Spinal cord (tissue), 9 donors: ENCODE measurements at regions not wholly inside any gene's neighbourhood (a gene's known extent, or its start where the extent isn't known, plus 50 kb on each side); places are given as distances from the start of the nearest gene placed in this dataset.

Experiments
- DNase-seq, 6 donors: peaks; one replicate each; pipeline versions ENCODE4 v3.0.0 to v3.0.0-alpha.2; 2013 to 2015; ENCODE audit warnings: low spot score in 6 of 6, low read depth in 4 of 6
- H3K27ac ChIP-seq: one replicate; pipeline ENCODE4 v1.5.1; 2013; ENCODE audit warnings: low read depth, low read length, control low read depth
- H3K27me3 ChIP-seq: one replicate; pipeline ENCODE4 v1.6.1; 2013; ENCODE audit warnings: low read length; ENCODE audit not compliant: control insufficient read depth, insufficient read depth
- H3K36me3 ChIP-seq: one replicate; pipeline ENCODE4 v1.6.1; 2013; ENCODE audit warnings: low read length; ENCODE audit not compliant: control insufficient read depth, insufficient read depth
- H3K4me1 ChIP-seq: one replicate; pipeline ENCODE4 v1.6.1; 2013; ENCODE audit warnings: low read length; ENCODE audit not compliant: control insufficient read depth, insufficient read depth
- H3K4me3 ChIP-seq: one replicate; pipeline ENCODE4 v1.5.1; 2013; ENCODE audit warnings: low read depth, low read length, control low read depth
- H3K9me3 ChIP-seq: one replicate; pipeline ENCODE4 v1.6.1; 2013; ENCODE audit warnings: low read length; ENCODE audit not compliant: control insufficient read depth, insufficient read depth
- WGBS: methylation state at CpG from one replicate; pipeline ENCODE4 v1.1.5; 2013; ENCODE audit warnings: missing lambda C conversion rate; ENCODE audit not compliant: insufficient coverage; 5-methylcytosine and 5-hydroxymethylcytosine counted together
- donor health status: healthy.

GRCh38 chr14:71636076-71636475, 296.2 kb upstream of the RGS6 start:
- no peak overlapping the region for H3K4me3 ChIP-seq
- H3K27ac ChIP-seq: no peak overlapping the region
- H3K27me3 ChIP-seq: no peaks in the 10 kb centered on the region
- no peaks in the 10 kb centered on the region for H3K4me1 ChIP-seq
- H3K9me3 ChIP-seq: no peaks in the 10 kb centered on the region
- no peaks in the 10 kb centered on the region for H3K36me3 ChIP-seq
- no peak for DNase-seq

GRCh38 chr14:71636820-71637471, 295.3 kb upstream of the RGS6 start:
- Histone ChIP-seq H3K27me3 (no peaks in the 10 kb centered on the region), H3K4me3 (no peak overlapping the region), H3K4me1 (no peaks in the 10 kb centered on the region), H3K36me3 (no peaks in the 10 kb centered on the region), H3K9me3 (peaks cover 2% of the 10 kb centered on the region), H3K27ac (no peak overlapping the region)
- 100% methylated on average over 4 of the region's 14 CpGs for WGBS
- DNase-seq: no peak

GRCh38 chr14:71638523-71639196, 293.6 kb upstream of the RGS6 start:
- peaks cover 2% of the 10 kb centered on the region for H3K9me3 ChIP-seq
- H3K27ac ChIP-seq: no peak overlapping the region
- no peak for DNase-seq
- WGBS: 93% methylated on average over 2 of the region's 3 CpGs
- no peaks in the 10 kb centered on the region for H3K36me3 ChIP-seq
- H3K27me3 ChIP-seq: no peaks in the 10 kb centered on the region
- H3K4me3 ChIP-seq: no peak overlapping the region
- no peaks in the 10 kb centered on the region for H3K4me1 ChIP-seq

- no peak overlapping the region for H3K27ac ChIP-seq
- no peaks in the 10 kb centered on the region for H3K36me3 ChIP-seq
- H3K9me3 ChIP-seq: peaks cover 3% of the 10 kb centered on the region
- H3K27me3 ChIP-seq: no peaks in the 10 kb centered on the region
- WGBS: no CpG with 5 or more reads among the region's 1 CpG
- H3K4me3 ChIP-seq: no peak overlapping the region
- no peak for DNase-seq
- H3K4me1 ChIP-seq: no peaks in the 10 kb centered on the region
These were observed 289.5 kb upstream of the RGS6 start for GRCh38 chr14:71642715-71643114.

GRCh38 chr14:71645656-71646055, 286.6 kb upstream of the RGS6 start:
- DNase-seq: no peak
- H3K27me3 ChIP-seq: no peaks in the 10 kb centered on the region
- H3K36me3 ChIP-seq: no peaks in the 10 kb centered on the region
- no peak overlapping the region for H3K27ac ChIP-seq
- H3K4me1 ChIP-seq: no peaks in the 10 kb centered on the region
- H3K4me3 ChIP-seq: no peak overlapping the region
- peaks cover 3% of the 10 kb centered on the region for H3K9me3 ChIP-seq
- WGBS: 96% methylated on average over 3 of the region's 4 CpGs

- Histone ChIP-seq H3K4me1 (no peaks in the 10 kb centered on the region), H3K27me3 (no peaks in the 10 kb centered on the region), H3K9me3 (peaks cover 3% of the 10 kb centered on the region), H3K36me3 (no peaks in the 10 kb centered on the region), H3K4me3 (no peak overlapping the region), H3K27ac (no peak overlapping the region)
- WGBS: no CpG with 5 or more reads among the region's 1 CpG
- no peak for DNase-seq
These were observed 285.7 kb upstream of the RGS6 start for GRCh38 chr14:71646518-71646917.

GRCh38 chr14:71647086-71647784, 285.0 kb upstream of the RGS6 start:
- H3K27ac ChIP-seq: no peak overlapping the region
- peaks cover 1% of the 10 kb centered on the region for H3K9me3 ChIP-seq
- H3K36me3 ChIP-seq: no peaks in the 10 kb centered on the region
- H3K4me3 ChIP-seq: no peak overlapping the region
- DNase-seq: no peak
- no peaks in the 10 kb centered on the region for H3K27me3 ChIP-seq
- WGBS: no CpG with 5 or more reads among the region's 4 CpGs
- no peaks in the 10 kb centered on the region for H3K4me1 ChIP-seq

- H3K4me1 ChIP-seq: no peaks in the 10 kb centered on the region
- no peaks in the 10 kb centered on the region for H3K27me3 ChIP-seq
- H3K27ac ChIP-seq: no peak overlapping the region
- no peak overlapping the region for H3K4me3 ChIP-seq
- H3K9me3 ChIP-seq: peaks cover 1% of the 10 kb centered on the region
- no peak for DNase-seq
- H3K36me3 ChIP-seq: no peaks in the 10 kb centered on the region
- WGBS: no CpG with 5 or more reads among the region's 2 CpGs
These were observed 283.5 kb upstream of the RGS6 start for GRCh38 chr14:71648725-71649124.

GRCh38 chr14:71650187-71650755, 282.0 kb upstream of the RGS6 start:
- Histone ChIP-seq H3K9me3 (peaks cover 1% of the 10 kb centered on the region), H3K4me1 (no peaks in the 10 kb centered on the region), H3K27ac (no peak overlapping the region), H3K27me3 (no peaks in the 10 kb centered on the region), H3K4me3 (no peak overlapping the region), H3K36me3 (no peaks in the 10 kb centered on the region)
- peak in 1 of 6 donors; percentile 83 for DNase-seq
- WGBS: 80% methylated on average over 1 of the region's 7 CpGs
